ENCODE measurements at regions not wholly inside any gene's neighbourhood (a gene's known extent, or its start where the extent isn't known, plus 50 kb on each side); places are given as distances from the start of the nearest gene placed in this dataset.

DNA sequence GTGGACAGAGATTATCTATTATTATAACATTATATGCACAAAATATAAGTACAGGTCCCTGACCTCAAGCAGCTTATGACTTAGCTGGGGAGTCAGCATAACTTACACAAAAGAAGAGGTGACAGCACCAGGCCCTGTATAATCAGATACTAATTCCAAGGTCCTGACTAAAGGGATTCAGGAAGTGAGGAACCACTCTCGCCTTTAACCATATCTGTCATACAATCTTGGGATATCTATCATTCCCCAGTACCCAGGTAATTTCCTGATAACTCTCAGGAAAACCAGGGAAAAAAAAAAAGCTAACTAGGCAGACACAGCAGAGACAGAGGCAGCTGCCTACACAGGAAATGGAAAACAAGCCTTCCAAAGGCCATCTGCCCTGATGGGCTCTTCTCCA, 78.5 kb upstream of the CAMK1G start:
- no peak for DNase-seq

DNA sequence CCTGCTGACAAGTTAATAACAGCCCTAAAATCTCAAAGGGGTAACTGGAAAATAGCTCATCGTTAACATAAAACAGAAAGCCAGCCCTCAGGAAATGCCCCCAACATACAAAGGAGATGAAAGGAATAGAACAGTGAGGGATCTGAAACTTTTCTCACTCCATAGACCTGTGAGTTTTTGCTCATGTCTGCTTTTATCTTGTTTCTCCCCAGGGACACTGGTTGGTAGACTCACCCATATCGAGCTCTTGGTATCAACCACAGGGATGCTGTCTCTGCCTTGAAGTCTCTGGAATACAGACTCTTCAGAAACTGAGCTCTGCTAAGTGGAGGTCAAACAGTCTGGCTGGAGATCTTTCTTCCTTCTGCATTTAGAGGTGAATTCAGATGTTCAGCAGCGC, 77.4 kb upstream of the CAMK1G start:
- no peak for DNase-seq

- DNase-seq = no peak
These were observed 74.5 kb upstream of the CAMK1G start for GRCh38 chr1:209509039-209509438.

GRCh38 chr1:209510063-209510462, 73.5 kb upstream of the CAMK1G start:
- no peak for DNase-seq

DNA sequence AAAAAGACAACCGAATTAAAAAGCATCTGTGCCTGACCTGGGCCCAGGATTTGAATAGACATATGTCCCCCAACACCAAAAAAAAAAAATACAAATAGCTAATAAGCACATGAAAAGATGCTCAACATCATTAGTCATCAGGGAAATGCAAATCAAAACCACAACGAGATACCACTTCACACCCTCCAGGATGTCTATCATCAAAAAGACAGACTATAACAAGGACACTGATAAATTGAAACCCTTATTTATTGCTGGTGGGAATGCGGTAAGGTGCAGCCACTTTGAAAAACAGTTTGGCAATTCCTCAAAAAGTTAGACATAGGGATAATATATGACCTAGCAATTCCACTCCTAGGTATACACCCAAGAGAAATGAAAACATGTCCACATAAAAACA, 72.3 kb upstream of the CAMK1G start:
- DNase-seq = no peak

DNA sequence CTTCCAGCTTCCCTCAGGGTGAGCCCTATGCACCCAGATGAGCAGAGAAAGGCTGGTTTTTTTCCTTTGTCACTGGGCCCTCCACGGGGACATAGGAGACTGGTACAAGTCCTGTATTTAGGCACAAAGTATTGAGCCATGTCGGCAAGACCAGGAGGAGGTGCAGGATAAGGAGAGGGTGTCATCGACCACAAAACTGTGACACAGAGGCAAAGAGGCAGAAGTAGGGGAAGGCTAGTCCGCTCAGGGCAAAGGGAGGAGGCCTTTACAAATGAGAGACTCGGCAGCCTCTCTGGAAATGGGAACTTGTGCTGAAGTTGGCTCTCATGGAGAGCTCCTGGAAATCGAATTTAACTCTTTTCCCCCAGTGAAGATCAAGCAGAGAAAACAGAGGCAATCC, 70.7 kb upstream of the CAMK1G start:
- DNase-seq = no peak

- DNase-seq = no peak
These were observed 70.3 kb upstream of the CAMK1G start for GRCh38 chr1:209513226-209513625.

GRCh38 chr1:209516771-209517680, 66.5 kb upstream of the CAMK1G start:
- DNase-seq = no peak

DNA sequence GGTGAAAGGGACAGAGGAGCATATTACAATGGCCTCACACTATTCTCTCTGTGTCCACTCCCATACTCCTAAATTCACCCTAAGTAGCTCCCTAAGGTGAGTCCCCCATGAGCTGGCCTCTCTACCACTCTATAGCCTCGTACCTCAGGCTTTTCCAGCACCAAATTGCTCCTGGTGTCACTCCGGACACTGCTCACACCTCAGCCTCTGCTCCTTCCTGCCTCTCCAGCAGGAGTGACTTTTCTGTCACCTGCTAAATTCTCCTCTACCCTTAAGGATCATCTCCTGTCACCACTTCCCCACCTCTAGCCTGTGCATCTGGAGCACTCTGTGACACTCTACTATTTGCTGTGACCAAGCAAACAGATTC, 65.8 kb upstream of the CAMK1G start:
- DNase-seq = no peak

DNA sequence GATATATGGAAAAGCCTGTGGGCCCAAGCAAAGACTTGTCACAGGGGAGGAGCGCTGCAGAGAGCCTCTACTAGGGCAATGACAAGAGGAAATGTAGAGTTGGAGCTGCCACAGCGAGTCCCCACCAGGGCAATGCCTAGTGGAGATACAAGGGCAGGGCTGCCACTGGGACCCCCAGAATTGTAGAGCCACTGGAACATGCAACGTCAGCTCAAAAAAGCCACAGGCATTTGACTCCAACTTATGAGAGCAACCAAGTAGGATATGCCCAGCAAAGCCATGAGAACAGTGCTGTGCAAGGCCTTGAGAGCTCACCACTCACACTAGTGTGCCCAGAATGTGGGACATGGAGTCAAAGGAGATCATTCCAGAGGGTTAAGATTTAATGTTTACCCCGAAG, 63.7 kb upstream of the CAMK1G start:
- no peak for DNase-seq

DNA sequence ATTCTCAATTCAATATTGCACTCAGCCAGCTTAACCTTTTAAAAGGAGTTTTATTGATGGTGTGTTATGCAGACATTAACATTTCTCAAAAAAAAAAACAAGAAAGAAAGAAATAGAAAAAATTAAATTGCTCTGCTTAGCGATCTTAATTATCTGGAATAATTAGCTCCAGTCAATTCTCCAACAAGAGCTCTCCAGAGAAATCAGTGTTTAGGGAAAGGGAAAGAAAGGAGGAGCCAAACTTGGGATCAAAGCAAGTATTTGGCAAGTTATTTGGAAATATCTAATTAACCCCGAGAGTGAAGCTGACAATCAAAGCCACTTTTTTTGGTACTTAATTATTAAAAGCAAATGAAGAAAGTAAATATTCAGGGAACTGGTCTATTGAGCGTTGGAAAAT, 60.7 kb upstream of the CAMK1G start:
- no peak for DNase-seq

DNA sequence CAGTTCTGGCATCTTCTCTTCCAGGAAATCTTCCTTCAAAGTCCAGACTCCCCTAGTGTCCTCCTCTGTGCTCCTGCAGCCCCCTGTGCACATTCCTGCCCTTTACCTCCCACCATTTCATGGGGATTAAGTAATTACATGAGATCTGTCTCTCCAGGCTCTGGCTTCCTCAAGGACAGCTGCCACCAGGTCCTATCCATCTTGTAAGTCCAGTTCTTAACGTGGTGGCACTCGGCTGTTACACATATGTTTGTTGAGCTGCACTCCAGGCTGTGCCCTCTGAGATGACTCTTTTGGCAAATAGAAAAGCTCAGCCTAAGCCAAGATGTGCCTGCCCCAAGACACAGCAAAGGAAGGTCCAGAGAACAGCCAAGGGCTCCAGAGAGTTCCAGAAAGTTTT, 57.4 kb upstream of the CAMK1G start:
- no peak for DNase-seq

DNA sequence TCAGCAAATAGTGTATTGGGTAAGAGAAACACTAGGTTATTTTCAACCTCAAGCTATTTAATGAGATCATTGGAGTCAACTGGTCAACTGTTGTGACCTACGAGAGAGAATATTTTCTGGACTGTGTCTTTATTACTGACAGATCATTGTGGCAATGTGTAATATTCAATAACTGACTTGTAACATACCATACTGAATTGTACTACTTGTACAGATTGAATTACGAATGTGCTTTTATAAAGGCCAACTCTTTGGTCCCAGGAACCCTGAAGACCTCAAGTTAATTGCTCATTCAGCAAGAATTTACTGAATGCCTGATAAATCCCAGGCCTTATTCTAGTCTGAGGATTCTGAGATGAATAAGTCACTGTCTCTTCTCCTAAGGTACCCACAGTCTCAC, 56.1 kb upstream of the CAMK1G start:
- no peak for DNase-seq

GRCh38 chr1:209527993-209528717, 55.4 kb upstream of the CAMK1G start:
- no peak for DNase-seq

DNA sequence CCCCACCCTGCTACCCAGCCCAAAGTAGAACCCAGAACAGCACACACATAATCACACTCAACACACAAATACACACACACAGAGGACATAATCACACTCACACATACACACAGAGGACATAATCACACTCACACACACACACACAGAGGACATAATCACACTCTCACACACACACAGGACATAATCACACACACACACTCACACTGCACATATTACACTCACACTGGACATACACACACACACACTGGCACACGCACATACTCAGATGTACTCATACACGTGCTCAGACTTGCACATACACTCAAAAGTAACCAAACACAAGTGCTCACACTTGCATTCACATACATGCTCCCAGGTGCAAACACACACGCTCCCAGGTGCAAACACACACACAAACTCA, 54.3 kb upstream of the CAMK1G start:
- DNase-seq = no peak

DNA sequence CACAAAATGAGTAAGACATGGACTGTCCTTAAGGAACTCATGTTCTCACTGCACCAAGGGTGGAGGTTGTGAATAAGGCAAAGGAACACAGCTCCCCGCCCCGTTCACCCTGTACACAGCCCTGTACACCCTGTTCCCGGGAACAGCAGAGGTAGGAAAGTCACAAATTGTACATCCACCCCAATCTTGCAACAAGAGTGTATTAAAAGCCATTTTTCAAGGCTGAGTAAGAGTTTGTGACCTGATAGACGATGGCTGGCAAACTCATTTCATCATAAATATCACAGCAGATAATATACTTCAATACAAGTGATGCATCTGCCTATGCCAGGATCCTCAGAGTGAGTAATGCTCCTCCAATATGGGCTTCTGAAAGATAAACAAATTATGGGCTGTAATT, 52.5 kb upstream of the CAMK1G start:
- no peak for DNase-seq

- DNase-seq = no peak
These were observed 52.0 kb upstream of the CAMK1G start for GRCh38 chr1:209531549-209531948.
